Lower leg skin (tissue), 3 donors: ENCODE measurements at regions not wholly inside any gene's neighbourhood (a gene's known extent, or its start where the extent isn't known, plus 50 kb on each side); places are given as distances from the start of the nearest gene placed in this dataset.

ENCODE experiments used
- POLR2A ChIP-seq, 2 donors: fragments of 450-650 bp; IDR thresholded peaks; one replicate each; pipeline ENCODE4 v1.6.1; 2016 to 2017; ENCODE audit warnings: antibody characterized with exemption in 2 of 2, mild to moderate bottlenecking in 1 of 2, moderate library complexity in 1 of 2
- TF ChIP-seq, protein P1 (sequence below), 3 donors: fragments of 450-650 bp; IDR thresholded peaks; one replicate each; pipeline ENCODE4 v1.5.1; 2016; ENCODE audit warnings: antibody characterized with exemption in 3 of 3, mild to moderate bottlenecking in 3 of 3, moderate library complexity in 2 of 3

DNA sequence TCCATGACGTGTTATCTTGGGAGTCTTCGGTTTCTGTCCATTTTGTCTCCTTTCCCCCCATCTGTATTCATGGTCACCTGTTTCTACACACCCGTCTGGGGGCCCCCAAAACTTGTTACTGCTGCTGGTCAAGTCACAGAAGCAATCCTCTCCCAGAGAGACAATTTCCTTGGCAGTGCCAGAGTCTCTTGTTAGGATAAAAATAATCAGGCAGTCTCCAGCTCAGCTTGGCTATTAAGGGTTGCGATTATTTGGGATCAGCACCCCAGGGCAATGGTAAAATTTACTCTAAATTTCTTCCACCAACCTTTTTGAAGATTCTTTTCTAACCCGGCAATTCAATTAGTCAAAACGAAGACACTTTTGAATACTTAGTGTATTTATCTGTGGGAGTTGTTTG is 229.1 kb upstream of the JARID2 start:
- TF ChIP-seq POLR2A (IDR thresholded peaks at IDR 0.05) = no peak
- TF ChIP-seq, protein P1, sequence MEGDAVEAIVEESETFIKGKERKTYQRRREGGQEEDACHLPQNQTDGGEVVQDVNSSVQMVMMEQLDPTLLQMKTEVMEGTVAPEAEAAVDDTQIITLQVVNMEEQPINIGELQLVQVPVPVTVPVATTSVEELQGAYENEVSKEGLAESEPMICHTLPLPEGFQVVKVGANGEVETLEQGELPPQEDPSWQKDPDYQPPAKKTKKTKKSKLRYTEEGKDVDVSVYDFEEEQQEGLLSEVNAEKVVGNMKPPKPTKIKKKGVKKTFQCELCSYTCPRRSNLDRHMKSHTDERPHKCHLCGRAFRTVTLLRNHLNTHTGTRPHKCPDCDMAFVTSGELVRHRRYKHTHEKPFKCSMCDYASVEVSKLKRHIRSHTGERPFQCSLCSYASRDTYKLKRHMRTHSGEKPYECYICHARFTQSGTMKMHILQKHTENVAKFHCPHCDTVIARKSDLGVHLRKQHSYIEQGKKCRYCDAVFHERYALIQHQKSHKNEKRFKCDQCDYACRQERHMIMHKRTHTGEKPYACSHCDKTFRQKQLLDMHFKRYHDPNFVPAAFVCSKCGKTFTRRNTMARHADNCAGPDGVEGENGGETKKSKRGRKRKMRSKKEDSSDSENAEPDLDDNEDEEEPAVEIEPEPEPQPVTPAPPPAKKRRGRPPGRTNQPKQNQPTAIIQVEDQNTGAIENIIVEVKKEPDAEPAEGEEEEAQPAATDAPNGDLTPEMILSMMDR (IDR thresholded peaks at IDR 0.05) = no peak
